Neural cell (in vitro differentiated cells): ENCODE measurements at regions not wholly inside any gene's neighbourhood (a gene's known extent, or its start where the extent isn't known, plus 50 kb on each side); places are given as distances from the start of the nearest gene placed in this dataset.

Experiments used
- H2AFZ ChIP-seq: fragments of 200-600, 300-800 bp; sonication (generic), shearing (Covaris generic); 2 replicates; pipeline ENCODE4 v1.6.0; 2014; ENCODE audit warnings: low read depth, mild to moderate bottlenecking, antibody characterized with exemption, low read length, moderate library complexity
- H3F3A ChIP-seq: fragments of 200-600 bp; shearing (Covaris generic); 2 replicates; pipeline ENCODE4 v1.6.1; 2016; ENCODE audit warnings: mild to moderate bottlenecking, moderate library complexity, mixed read lengths, antibody characterized with exemption, low read length; ENCODE audit not compliant: insufficient read depth, poor library complexity, severe bottlenecking
- H3K27ac ChIP-seq: fragments of 200-600, 300-800 bp; sonication (generic), shearing (Covaris generic); 2 replicates; pipeline ENCODE4 v1.5.1; 2014; ENCODE audit warnings: mild to moderate bottlenecking, low read length, moderate library complexity
- H3K27me3 ChIP-seq: fragments of 300-800, 200-600 bp; sonication (generic), shearing (Covaris generic); 2 replicates; pipeline ENCODE4 v1.6.0; 2014; ENCODE audit warnings: mild to moderate bottlenecking, low read depth, low read length, moderate library complexity; ENCODE audit not compliant: insufficient read depth
- H3K36me3 ChIP-seq: fragments of 300-800, 200-600 bp; sonication (generic), shearing (Covaris generic); 2 replicates; pipeline ENCODE4 v1.5.1; 2014; ENCODE audit warnings: mild to moderate bottlenecking, antibody characterized with exemption, low read length, moderate library complexity; ENCODE audit not compliant: insufficient read depth
- H3K4me2 ChIP-seq: fragments of 300-800, 200-600 bp; sonication (generic), shearing (Covaris generic); 2 replicates; pipeline ENCODE4 v1.6.0; 2014; ENCODE audit warnings: mild to moderate bottlenecking, low read length
- H3K4me3 ChIP-seq: fragments of 300-800, 200-600 bp; sonication (generic), shearing (Covaris generic); 2 replicates; pipeline ENCODE4 v1.5.1; 2014; ENCODE audit warnings: mild to moderate bottlenecking, low read length, moderate library complexity
- H3K79me2 ChIP-seq: fragments of 200-600 bp; shearing (Covaris generic); replicated peaks from 2 replicates; pipeline ENCODE4 v1.6.0; 2014; ENCODE audit warnings: mild to moderate bottlenecking, low read length, moderate library complexity; ENCODE audit not compliant: insufficient read depth
- H3K9ac ChIP-seq: fragments of 300-800, 200-600 bp; sonication (generic), shearing (Covaris generic); 2 replicates; pipeline ENCODE4 v1.6.1; 2016; ENCODE audit warnings: mild to moderate bottlenecking, low read length, mixed read lengths
- H3K9me2 ChIP-seq: fragments of 200-600 bp; shearing (Covaris generic); 2 replicates; pipeline ENCODE4 v1.6.1; 2016; ENCODE audit warnings: mild to moderate bottlenecking, low read length, mixed read lengths; ENCODE audit not compliant: insufficient read depth
- H3K9me3 ChIP-seq: fragments of 200-600, 300-800 bp; sonication (generic), shearing (Covaris generic); 2 replicates; pipeline ENCODE4 v1.6.1; 2016; ENCODE audit warnings: mild to moderate bottlenecking, mixed run types, low read length, moderate library complexity, mixed read lengths
- H4K20me1 ChIP-seq: fragments of 200-600 bp; shearing (Covaris generic); 2 replicates; pipeline ENCODE4 v1.6.1; 2016; ENCODE audit warnings: mild to moderate bottlenecking, mixed run types; ENCODE audit not compliant: insufficient read depth
- CTCF ChIP-seq: fragments of 450-650 bp; IDR thresholded peaks from 2 replicates; pipeline ENCODE4 v1.5.1; 2014; ENCODE audit warnings: antibody characterized with exemption, mild to moderate bottlenecking, moderate library complexity; ENCODE audit not compliant: poor library complexity, severe bottlenecking
- EP300 ChIP-seq: fragments of 450-650 bp; conservative IDR thresholded peaks from 2 replicates; pipeline ENCODE4 v1.6.1; 2014; ENCODE audit warnings: antibody characterized with exemption, mild to moderate bottlenecking, moderate library complexity; ENCODE audit not compliant: poor library complexity, severe bottlenecking
- EZH2 ChIP-seq: fragments of 200-600, 300-800 bp; shearing (Covaris generic), sonication (generic); IDR thresholded peaks from 2 replicates; pipeline ENCODE4 v1.6.1; 2014; ENCODE audit warnings: antibody characterized with exemption, low read length, borderline replicate concordance, mild to moderate bottlenecking; ENCODE audit not compliant: insufficient read depth, poor library complexity, severe bottlenecking
- MXI1 ChIP-seq: fragments of 450-650 bp; conservative IDR thresholded peaks from 2 replicates; pipeline ENCODE4 v1.6.1; 2014; ENCODE audit warnings: antibody characterized with exemption, mild to moderate bottlenecking; ENCODE audit not compliant: poor library complexity, severe bottlenecking
- POLR2AphosphoS5 ChIP-seq: IDR thresholded peaks from 2 replicates; pipeline ENCODE4 v1.6.1; 2012
- RAD21 ChIP-seq: fragments of 450-650 bp; conservative IDR thresholded peaks from 2 replicates; pipeline ENCODE4 v1.6.1; 2014; ENCODE audit warnings: antibody characterized with exemption, mild to moderate bottlenecking, moderate library complexity
- REST ChIP-seq: IDR thresholded peaks from 2 replicates; pipeline ENCODE4 v1.6.1; 2012; ENCODE audit warnings: borderline replicate concordance
- SMC3 ChIP-seq: fragments of 450-650 bp; conservative IDR thresholded peaks from 2 replicates; pipeline ENCODE4 v1.6.1; 2014; ENCODE audit warnings: antibody characterized with exemption, mild to moderate bottlenecking, moderate library complexity; ENCODE audit not compliant: poor library complexity
- TAF1 ChIP-seq: IDR thresholded peaks from 2 replicates; pipeline ENCODE4 v1.6.1; 2012; ENCODE audit warnings: low read depth

- Histone ChIP-seq H3K36me3 (no peaks in the 10 kb centered on the region), H3K9me3 (no peaks in the 10 kb centered on the region), H3K79me2 (no peaks in the 10 kb centered on the region), H3K4me3 (no peak overlapping the region), H3K27me3 (no peaks in the 10 kb centered on the region), H3K4me2 (no peak overlapping the region), H2AFZ (no peak overlapping the region), H3K27ac (no peak overlapping the region), H3F3A (no peaks in the 10 kb centered on the region), H4K20me1 (no peaks in the 10 kb centered on the region), H3K9me2 (no peaks in the 10 kb centered on the region), H3K9ac (no peak overlapping the region)
- TF ChIP-seq EZH2 (no peak), RAD21 (no peak), TAF1 (no peak), EP300 (no peak), REST (no peak), POLR2AphosphoS5 (no peak), MXI1 (no peak), CTCF (no peak), SMC3 (no peak)
Measured at GRCh38 chr3:189121092-189121491, 50.7 kb upstream of the TPRG1 start.
